Activated CD4-positive, alpha-beta T cell treated with anti-CD3 and anti-CD28 coated beads, Interleukin-2, amount 10 ng/mL, durations not matched to agents 24 days and 14 days (primary cell): ENCODE measurements at regions not wholly inside any gene's neighbourhood (a gene's known extent, or its start where the extent isn't known, plus 50 kb on each side); places are given as distances from the start of the nearest gene placed in this dataset.

Source experiments
- DNase-seq: peaks from one replicate; pipeline ENCODE4 v3.0.0; 2022
- H3K27ac Mint-ChIP-seq: one replicate; pipeline ENCODE4 v1.8.0; 2022; ENCODE audit warnings: mild to moderate bottlenecking, mixed read lengths
- H3K27me3 Mint-ChIP-seq: one replicate; pipeline ENCODE4 v1.8.0; 2022; ENCODE audit warnings: mixed read lengths
- H3K36me3 Mint-ChIP-seq: one replicate; pipeline ENCODE4 v1.8.0; 2022; ENCODE audit warnings: low read depth, mild to moderate bottlenecking, mixed read lengths
- H3K4me1 Mint-ChIP-seq: one replicate; pipeline ENCODE4 v1.8.0; 2021; ENCODE audit warnings: mixed read lengths
- H3K4me3 Mint-ChIP-seq: one replicate; pipeline ENCODE4 v1.8.0; 2022; ENCODE audit warnings: mild to moderate bottlenecking, moderate library complexity, mixed read lengths
- H3K9me3 Mint-ChIP-seq: one replicate; pipeline ENCODE4 v1.8.0; 2021; ENCODE audit warnings: mixed read lengths
- intact Hi-C: fragments of 100-400 bp; cut with micrococcal nuclease; formaldehyde crosslinking; loops from one replicate; pipeline ENCODE4 v1.15.1; 2023

DNA sequence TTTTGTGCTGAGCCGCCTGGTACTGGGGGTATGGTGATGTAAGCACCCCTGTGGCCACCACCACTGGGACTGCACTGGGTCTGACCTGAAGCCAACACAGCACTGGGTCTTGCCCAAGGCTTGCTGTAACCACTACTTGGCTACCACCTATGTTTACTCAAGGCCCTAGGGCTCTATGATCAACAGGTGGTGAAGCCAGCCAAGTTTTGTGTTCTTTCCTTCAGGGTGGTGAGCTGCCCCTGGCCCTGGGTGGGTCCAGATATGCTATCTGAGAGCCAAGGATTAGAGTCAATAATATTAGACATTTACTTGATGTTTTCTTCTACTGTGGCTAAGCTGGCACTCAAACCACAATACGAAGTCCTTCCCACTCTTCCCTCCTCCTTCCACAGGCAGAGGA, 55.1 kb upstream of the PAGE4 start:
- Mint-ChIP-seq H3K9me3 (no peaks in the 10 kb centered on the region), H3K4me3 (no peak overlapping the region), H3K27ac (no peak overlapping the region), H3K4me1 (no peaks in the 10 kb centered on the region), H3K36me3 (no peaks in the 10 kb centered on the region), H3K27me3 (peaks cover 7% of the 10 kb centered on the region)
- intact Hi-C loops, result no loop called here
- DNase-seq, result no peak

DNA sequence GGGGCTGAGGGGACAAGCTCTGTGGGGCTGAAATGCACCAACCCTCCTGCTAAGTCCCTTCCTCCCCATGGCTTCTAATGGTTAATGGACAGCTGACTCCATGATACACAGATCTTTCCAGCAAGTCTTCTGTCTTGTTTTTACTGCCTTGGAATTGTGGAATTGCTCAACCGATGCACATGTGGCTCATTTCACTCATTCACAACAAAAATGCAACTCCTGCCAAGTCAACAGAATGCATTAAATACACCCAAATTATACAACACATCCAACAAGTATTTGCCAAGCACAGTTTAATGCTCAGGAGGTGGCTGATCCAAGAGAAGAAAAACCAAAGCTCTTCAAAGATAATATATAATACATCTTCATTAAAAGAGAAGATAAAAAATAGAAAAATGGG, 61.9 kb upstream of the PAGE4 start:
- Mint-ChIP-seq H3K27me3 (peaks cover 4% of the 10 kb centered on the region), H3K9me3 (no peaks in the 10 kb centered on the region), H3K27ac (no peak overlapping the region), H3K4me1 (no peaks in the 10 kb centered on the region), H3K36me3 (no peaks in the 10 kb centered on the region), H3K4me3 (no peak overlapping the region)
- no peak for DNase-seq
- intact Hi-C loops, result loop anchor here (10.0 kb wide), 1 partner anchor 108 kb away; the partner anchor contains the start of gene USP27X

DNA sequence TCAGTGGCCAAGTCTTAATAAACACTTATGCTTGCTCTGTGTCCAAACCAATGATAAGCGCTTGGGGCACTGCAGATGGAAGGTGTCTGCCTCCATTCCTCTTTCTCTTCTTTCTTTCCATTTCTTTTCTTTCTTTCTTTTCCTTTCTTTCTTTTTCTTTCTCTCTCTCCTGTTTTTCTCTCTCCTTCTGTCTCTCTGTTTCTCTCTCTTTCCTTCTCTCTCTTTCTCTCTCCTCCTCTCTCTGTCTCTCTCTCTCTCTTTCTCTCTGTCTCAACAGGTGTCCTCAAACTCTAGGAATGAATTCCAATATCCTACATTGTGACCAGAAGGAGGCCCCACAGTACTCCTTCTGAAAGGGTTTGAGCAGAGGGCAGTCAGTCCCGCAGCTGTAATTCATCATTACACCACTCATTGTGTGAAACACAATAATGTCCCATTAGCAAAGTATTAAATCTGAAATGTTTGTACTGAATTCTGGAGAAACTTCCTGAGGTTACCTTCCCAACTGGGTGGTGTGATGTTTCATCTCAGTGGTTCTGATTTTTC, 66.5 kb upstream of the PAGE1 start:
- no peaks in the 10 kb centered on the region for H3K36me3 Mint-ChIP-seq
- H3K27ac Mint-ChIP-seq, result no peak overlapping the region
- no peak overlapping the region for H3K4me3 Mint-ChIP-seq
- H3K27me3 Mint-ChIP-seq, result peaks cover 7% of the 10 kb centered on the region
- H3K4me1 Mint-ChIP-seq, result no peaks in the 10 kb centered on the region
- H3K9me3 Mint-ChIP-seq, result no peaks in the 10 kb centered on the region
- intact Hi-C loops, result loop anchor here (10.0 kb wide), 1 partner anchor 113 kb away; the partner anchor contains the start of gene USP27X
- DNase-seq, result no peak

DNA sequence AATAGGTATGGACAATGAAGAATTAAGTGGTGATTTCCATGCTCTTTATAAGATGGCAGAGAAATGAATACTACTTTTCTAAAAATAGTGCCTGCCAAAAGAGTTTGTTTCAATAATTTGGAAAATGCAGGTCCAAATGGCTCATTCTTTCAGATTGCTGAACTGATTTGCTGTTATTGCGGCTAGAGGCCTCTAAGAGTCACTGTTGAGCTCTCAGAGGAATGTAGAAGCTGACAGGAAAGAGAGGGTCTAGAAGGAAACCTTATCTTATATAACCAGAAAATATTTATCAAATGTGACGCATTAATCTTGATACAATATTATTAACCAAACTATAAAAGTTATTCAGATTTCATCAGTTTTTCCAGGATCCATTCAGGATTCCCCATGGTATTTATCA, 65.7 kb upstream of the PAGE1 start:
- no peak overlapping the region for H3K4me3 Mint-ChIP-seq
- DNase-seq, result peak; percentile 60
- no peaks in the 10 kb centered on the region for H3K4me1 Mint-ChIP-seq
- H3K27ac Mint-ChIP-seq, result no peak overlapping the region
- H3K27me3 Mint-ChIP-seq, result peaks cover 10% of the 10 kb centered on the region
- H3K36me3 Mint-ChIP-seq, result no peaks in the 10 kb centered on the region
- intact Hi-C loops, result loop anchor here (10.0 kb wide), 1 partner anchor 113 kb away; the partner anchor contains the start of gene USP27X
- no peaks in the 10 kb centered on the region for H3K9me3 Mint-ChIP-seq

DNA sequence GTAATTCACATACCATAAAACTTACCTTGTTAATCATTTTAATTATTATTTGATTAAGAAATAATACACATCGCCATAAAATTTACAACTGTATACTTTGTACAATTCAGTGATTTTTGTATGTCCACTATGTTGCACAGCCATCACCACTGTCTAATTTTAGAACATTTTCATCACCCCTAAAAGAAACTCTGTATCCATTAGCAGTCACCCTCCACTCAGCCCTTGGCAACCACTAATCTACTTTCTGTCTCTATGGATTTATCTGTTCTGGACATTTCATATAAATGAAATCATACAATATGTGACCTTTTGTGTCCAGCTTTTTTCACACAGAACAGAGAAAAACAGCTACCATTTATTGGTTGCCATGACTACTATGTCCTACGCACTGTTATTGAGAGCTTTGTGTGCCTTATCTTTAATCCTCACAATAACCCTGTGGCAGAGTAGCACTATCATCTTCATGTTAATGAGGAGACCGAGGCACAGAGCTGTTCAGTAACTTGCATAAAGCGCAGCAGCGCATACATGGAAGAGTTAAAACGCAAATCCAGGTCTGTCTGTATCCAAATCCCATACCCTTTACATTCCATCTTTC, 64.6 kb upstream of the PAGE1 start:
- no peak for DNase-seq
- H3K9me3 Mint-ChIP-seq, result no peaks in the 10 kb centered on the region
- H3K27ac Mint-ChIP-seq, result no peak overlapping the region
- no peaks in the 10 kb centered on the region for H3K36me3 Mint-ChIP-seq
- intact Hi-C loops, result loop anchor here (10.0 kb wide), 1 partner anchor 114 kb away; the partner anchor contains the start of gene USP27X
- H3K27me3 Mint-ChIP-seq, result peaks cover 17% of the 10 kb centered on the region
- H3K4me1 Mint-ChIP-seq, result no peaks in the 10 kb centered on the region
- H3K4me3 Mint-ChIP-seq, result no peak overlapping the region

DNA sequence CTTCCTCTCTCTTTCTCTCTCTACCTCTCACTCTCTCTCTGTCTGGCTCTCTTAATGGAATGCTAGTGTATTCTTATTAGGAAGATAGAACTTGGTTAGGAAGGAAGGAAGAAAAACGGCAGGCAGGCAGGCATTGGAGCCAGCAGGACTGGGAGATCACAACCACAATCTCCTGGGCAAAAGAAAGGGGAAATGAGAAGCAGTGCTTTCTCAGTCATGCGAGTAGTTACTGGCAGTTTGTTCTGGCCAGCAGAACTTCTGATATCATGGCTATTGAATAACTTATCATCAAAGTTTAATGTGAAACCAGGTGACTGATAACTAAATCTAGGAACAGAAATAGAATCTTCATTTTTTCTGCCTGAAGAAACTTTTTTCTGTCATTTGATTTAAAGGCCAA, 60.9 kb upstream of the PAGE1 start:
- Mint-ChIP-seq H3K27ac (no peak overlapping the region), H3K4me3 (no peak overlapping the region), H3K9me3 (no peaks in the 10 kb centered on the region), H3K27me3 (peaks cover 19% of the 10 kb centered on the region), H3K36me3 (no peaks in the 10 kb centered on the region), H3K4me1 (peaks cover 2% of the 10 kb centered on the region)
- intact Hi-C loops, result no loop called here
- DNase-seq, result no peak

DNA sequence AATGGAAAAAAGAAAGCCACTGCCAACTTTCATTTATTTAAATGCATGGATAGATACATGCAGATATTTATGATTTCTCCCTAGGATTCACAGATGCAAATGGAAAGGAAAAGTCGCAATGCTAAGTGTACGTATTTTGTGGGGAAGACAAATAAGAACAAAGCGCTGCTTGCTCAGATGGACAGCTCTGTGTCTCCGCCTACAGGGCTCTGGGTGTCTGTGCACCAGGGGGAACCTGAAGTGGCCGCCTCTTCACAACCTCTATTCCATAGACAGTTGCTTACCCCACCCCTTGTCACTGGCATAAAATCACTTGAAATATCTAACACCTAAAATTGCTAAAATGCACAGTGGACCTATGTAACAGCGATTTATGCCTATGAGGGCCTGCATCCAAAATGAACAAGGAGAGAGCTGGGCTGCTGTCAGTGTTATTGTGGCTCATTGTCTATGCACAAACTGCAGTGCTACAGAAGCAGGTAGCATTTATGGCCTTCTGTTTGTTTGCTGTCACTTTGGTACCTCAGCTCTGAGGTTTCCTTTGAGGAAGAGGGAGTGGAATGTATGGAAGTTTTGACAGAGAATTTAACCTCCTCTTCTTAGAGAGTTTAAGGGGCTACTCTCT, 58.6 kb upstream of the PAGE1 start:
- Mint-ChIP-seq H3K27ac (no peak overlapping the region), H3K9me3 (no peaks in the 10 kb centered on the region), H3K4me3 (no peak overlapping the region), H3K4me1 (peaks cover 2% of the 10 kb centered on the region), H3K27me3 (peaks cover 29% of the 10 kb centered on the region), H3K36me3 (no peaks in the 10 kb centered on the region)
- intact Hi-C loops, result loop anchor here (2.0 kb wide), 1 partner anchor 562 kb away; no protein-coding TSS in a partner anchor
- peak; percentile 82 for DNase-seq

DNA sequence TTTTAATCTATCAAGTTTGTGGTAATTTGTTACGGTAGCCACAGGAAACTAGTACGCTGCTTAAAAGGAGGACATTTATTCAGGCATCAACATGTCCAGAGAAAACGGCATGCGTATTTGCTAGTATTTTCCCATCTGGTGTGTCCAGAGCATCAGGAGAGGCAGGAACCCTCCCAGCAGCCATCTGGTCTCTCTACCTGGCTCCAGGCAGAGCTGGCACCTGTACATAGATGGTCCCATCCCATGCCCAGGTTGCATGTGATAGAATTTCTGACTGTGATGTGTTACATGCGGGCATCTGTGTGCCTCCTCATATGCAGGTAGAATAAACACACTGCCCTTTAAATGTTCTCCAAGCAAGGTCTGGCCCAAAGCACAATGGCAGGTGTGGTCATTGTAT, 57.9 kb upstream of the PAGE1 start:
- Mint-ChIP-seq H3K27ac (no peak overlapping the region), H3K4me3 (no peak overlapping the region), H3K36me3 (no peaks in the 10 kb centered on the region), H3K4me1 (peaks cover 2% of the 10 kb centered on the region), H3K27me3 (peaks cover 29% of the 10 kb centered on the region), H3K9me3 (no peaks in the 10 kb centered on the region)
- DNase-seq, result no peak
- intact Hi-C loops, result loop anchor here (2.0 kb wide), 1 partner anchor 561 kb away; no protein-coding TSS in a partner anchor

DNA sequence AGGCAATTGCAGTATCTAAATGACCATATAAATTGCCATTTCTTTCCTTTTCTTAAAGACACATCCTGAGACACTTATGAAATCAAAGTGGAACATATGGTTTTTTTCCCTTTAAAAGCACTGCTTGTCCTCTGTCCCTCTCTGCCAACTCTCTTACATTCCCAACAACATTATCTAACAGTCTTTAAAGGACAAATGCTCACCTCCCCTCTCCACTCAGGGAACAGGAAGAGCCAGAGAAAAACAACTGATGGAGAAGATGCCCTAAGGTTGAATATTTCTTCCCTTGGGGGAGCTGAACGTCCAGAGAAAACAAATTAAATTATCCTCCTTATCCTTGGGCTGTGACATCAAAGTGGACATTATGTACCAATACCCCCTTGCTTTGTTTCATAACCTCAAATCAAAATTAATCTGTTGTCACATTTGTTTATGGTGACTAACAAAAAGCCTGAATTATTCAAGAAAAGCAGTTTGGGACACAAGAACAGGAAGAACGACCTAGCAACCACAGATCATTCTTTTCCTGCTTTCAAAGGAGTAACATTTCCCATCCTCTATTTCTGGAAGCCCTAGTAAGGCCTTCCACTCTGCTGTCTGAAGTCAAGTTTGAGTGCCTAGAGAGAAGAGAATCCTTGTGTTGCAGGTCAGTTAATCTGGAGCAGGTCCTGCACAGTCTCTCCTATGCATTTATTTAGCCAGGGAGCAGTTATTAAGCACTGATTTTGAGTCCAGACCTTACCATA, 52.6 kb upstream of the PAGE1 start:
- intact Hi-C loops, result no loop called here
- Mint-ChIP-seq H3K27ac (no peak overlapping the region), H3K27me3 (peaks cover 22% of the 10 kb centered on the region)

DNA sequence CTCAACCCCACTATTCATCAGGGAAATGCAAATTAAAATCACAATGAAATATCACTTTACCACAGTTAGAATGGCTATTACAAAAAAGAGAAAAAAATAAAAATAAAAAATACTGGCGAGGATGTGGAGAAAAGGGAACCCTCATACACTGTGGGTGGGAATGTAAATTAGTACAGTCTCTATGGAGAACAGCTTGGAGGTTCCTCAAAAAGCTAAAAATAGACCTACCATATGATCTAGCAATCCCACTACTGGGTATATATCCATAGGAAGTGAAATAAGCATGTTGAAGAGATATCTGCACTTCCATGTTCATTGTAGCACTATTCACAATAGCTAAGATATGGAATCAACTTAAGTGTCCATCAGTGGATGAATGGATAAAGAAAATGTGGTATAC, 50.5 kb upstream of the PAGE1 start:
- Mint-ChIP-seq H3K27ac (no peak overlapping the region), H3K36me3 (no peaks in the 10 kb centered on the region), H3K9me3 (no peaks in the 10 kb centered on the region), H3K4me1 (no peaks in the 10 kb centered on the region), H3K4me3 (no peak overlapping the region), H3K27me3 (peaks cover 19% of the 10 kb centered on the region)
- intact Hi-C loops, result no loop called here
- DNase-seq, result no peak

More for the DNA sequence above, 52.6 kb upstream of the PAGE1 start:
- no peak for DNase-seq
- Mint-ChIP-seq H3K4me3 (no peak overlapping the region), H3K4me1 (no peaks in the 10 kb centered on the region), H3K36me3 (no peaks in the 10 kb centered on the region), H3K9me3 (no peaks in the 10 kb centered on the region)
